ENCODE measurements at regions not wholly inside any gene's neighbourhood (a gene's known extent, or its start where the extent isn't known, plus 50 kb on each side); places are given as distances from the start of the nearest gene placed in this dataset.

GRCh38 chr7:16933296-16934279, 51.8 kb upstream of the AGR3 start:
- H3K27ac Mint-ChIP-seq (ENCODE audit: unreplicated experiment): peak overlapping the region; percentile 76
- H3K9me3 Mint-ChIP-seq (ENCODE audit: unreplicated experiment): no peaks in the 10 kb centered on the region
- peaks cover 27% of the 10 kb centered on the region for H3K4me1 Mint-ChIP-seq (ENCODE audit: unreplicated experiment)
- no peak for TF ChIP-seq CTCF (IDR thresholded peaks at IDR 0.05; ENCODE audit: unreplicated experiment)
- DNase-seq (ENCODE audit: low spot score): no peak
- H3K4me3 Mint-ChIP-seq (ENCODE audit: unreplicated experiment): no peak overlapping the region
- H3K36me3 Mint-ChIP-seq (ENCODE audit: low read depth, unreplicated experiment): no peaks in the 10 kb centered on the region
- peaks cover 4% of the 10 kb centered on the region for H3K27me3 Mint-ChIP-seq (ENCODE audit: unreplicated experiment)

- Mint-ChIP-seq H3K9me3 (ENCODE audit: unreplicated experiment) (no peaks in the 10 kb centered on the region), H3K4me3 (ENCODE audit: unreplicated experiment) (no peak overlapping the region), H3K27me3 (ENCODE audit: unreplicated experiment) (peaks cover 4% of the 10 kb centered on the region), H3K4me1 (ENCODE audit: unreplicated experiment) (peaks cover 35% of the 10 kb centered on the region), H3K27ac (ENCODE audit: unreplicated experiment) (no peak overlapping the region), H3K36me3 (ENCODE audit: low read depth, unreplicated experiment) (no peaks in the 10 kb centered on the region)
- no peak for TF ChIP-seq CTCF (IDR thresholded peaks at IDR 0.05; ENCODE audit: unreplicated experiment)
- DNase-seq (ENCODE audit: low spot score): no peak
Measured at GRCh38 chr7:16934722-16935340, 53.0 kb upstream of the AGR3 start.

- Mint-ChIP-seq H3K4me3 (ENCODE audit: unreplicated experiment) (no peak overlapping the region), H3K9me3 (ENCODE audit: unreplicated experiment) (no peaks in the 10 kb centered on the region), H3K4me1 (ENCODE audit: unreplicated experiment) (peaks cover 37% of the 10 kb centered on the region), H3K27me3 (ENCODE audit: unreplicated experiment) (peaks cover 4% of the 10 kb centered on the region), H3K27ac (ENCODE audit: unreplicated experiment) (peak overlapping the region; percentile 81), H3K36me3 (ENCODE audit: low read depth, unreplicated experiment) (no peaks in the 10 kb centered on the region)
- no peak for TF ChIP-seq CTCF (IDR thresholded peaks at IDR 0.05; ENCODE audit: unreplicated experiment)
- no peak for DNase-seq (ENCODE audit: low spot score)
Measured at GRCh38 chr7:16935341-16935735, 53.6 kb upstream of the AGR3 start.

- no peak for TF ChIP-seq CTCF (IDR thresholded peaks at IDR 0.05; ENCODE audit: unreplicated experiment)
- H3K9me3 Mint-ChIP-seq (ENCODE audit: unreplicated experiment): peaks cover 2% of the 10 kb centered on the region
- peaks cover 2% of the 10 kb centered on the region for H3K36me3 Mint-ChIP-seq (ENCODE audit: low read depth, unreplicated experiment)
- peaks cover 43% of the 10 kb centered on the region for H3K4me1 Mint-ChIP-seq (ENCODE audit: unreplicated experiment)
- H3K27me3 Mint-ChIP-seq (ENCODE audit: unreplicated experiment): peaks cover 4% of the 10 kb centered on the region
- DNase-seq (ENCODE audit: low spot score): no peak
- H3K27ac Mint-ChIP-seq (ENCODE audit: unreplicated experiment): no peak overlapping the region
- no peak overlapping the region for H3K4me3 Mint-ChIP-seq (ENCODE audit: unreplicated experiment)
Measured at GRCh38 chr7:16936626-16937422, 55.0 kb upstream of the AGR3 start.
